ENCODE measurements at regions not wholly inside any gene's neighbourhood (a gene's known extent, or its start where the extent isn't known, plus 50 kb on each side); places are given as distances from the start of the nearest gene placed in this dataset.

DNA sequence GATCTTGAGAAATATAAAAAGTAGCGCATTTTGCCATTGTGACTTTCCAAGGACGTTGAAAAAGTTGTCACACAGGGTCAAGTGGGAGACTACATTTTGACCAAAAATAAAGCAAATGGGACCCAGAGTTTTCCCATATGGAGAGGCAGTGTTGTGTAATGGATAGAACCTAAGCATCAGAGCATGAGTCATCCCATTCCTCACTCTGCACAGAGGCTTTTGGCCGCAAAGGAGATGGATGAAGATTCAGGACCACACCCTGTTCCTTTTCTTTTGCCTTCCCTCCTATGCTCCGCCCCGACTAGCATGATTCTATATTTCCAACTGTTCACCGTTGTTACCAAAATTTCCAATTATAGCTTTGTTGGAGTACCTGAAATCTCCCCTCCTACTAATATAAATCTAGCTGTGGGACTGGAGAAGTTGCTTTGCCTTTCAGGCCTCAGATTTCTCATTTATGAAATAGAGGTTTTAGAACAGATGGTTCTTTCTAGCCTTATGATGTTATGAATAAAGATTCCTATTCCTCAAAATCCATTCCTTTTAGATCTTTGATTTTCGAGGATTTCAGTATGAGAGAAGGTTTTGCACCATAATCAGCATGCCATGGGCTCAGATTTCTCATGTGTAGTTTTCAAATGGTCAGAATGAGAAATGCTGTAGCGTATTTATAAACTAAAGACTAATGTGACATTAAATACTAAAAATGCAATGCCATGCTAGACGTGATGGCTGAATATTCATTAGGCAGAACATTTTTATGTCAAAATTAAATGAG, 921.9 kb upstream of the TENM4 start:
- TF ChIP-seq, protein P1, sequence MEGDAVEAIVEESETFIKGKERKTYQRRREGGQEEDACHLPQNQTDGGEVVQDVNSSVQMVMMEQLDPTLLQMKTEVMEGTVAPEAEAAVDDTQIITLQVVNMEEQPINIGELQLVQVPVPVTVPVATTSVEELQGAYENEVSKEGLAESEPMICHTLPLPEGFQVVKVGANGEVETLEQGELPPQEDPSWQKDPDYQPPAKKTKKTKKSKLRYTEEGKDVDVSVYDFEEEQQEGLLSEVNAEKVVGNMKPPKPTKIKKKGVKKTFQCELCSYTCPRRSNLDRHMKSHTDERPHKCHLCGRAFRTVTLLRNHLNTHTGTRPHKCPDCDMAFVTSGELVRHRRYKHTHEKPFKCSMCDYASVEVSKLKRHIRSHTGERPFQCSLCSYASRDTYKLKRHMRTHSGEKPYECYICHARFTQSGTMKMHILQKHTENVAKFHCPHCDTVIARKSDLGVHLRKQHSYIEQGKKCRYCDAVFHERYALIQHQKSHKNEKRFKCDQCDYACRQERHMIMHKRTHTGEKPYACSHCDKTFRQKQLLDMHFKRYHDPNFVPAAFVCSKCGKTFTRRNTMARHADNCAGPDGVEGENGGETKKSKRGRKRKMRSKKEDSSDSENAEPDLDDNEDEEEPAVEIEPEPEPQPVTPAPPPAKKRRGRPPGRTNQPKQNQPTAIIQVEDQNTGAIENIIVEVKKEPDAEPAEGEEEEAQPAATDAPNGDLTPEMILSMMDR (conservative IDR thresholded peaks at IDR 0.05; ENCODE audit: low read depth, low read length), result no peak
- TF ChIP-seq EZH2 (IDR thresholded peaks at IDR 0.05; ENCODE audit: low read length, unreplicated experiment), result no peak

All from PC-3 (cell line).